OCI-LY3 (cell line): ENCODE measurements at regions not wholly inside any gene's neighbourhood (a gene's known extent, or its start where the extent isn't known, plus 50 kb on each side); places are given as distances from the start of the nearest gene placed in this dataset.

Source experiments
- EZH2phosphoT487 ChIP-seq: fragments of 200-600 bp; shearing (Covaris generic); IDR thresholded peaks from 2 replicates; pipeline ENCODE4 v1.6.1; 2018; ENCODE audit warnings: antibody characterized with exemption, mixed run types, low read depth
- TF ChIP-seq, protein P1 (sequence below): fragments of 200-600, 300-600 bp; sonication (generic); IDR thresholded peaks from 2 replicates; pipeline ENCODE4 v1.5.1; 2014; ENCODE audit warnings: antibody characterized with exemption, low read length, low read depth

GRCh38 chr7:22900784-22901183 is 78.1 kb upstream of the TOMM7 start:
- TF ChIP-seq, protein P1, sequence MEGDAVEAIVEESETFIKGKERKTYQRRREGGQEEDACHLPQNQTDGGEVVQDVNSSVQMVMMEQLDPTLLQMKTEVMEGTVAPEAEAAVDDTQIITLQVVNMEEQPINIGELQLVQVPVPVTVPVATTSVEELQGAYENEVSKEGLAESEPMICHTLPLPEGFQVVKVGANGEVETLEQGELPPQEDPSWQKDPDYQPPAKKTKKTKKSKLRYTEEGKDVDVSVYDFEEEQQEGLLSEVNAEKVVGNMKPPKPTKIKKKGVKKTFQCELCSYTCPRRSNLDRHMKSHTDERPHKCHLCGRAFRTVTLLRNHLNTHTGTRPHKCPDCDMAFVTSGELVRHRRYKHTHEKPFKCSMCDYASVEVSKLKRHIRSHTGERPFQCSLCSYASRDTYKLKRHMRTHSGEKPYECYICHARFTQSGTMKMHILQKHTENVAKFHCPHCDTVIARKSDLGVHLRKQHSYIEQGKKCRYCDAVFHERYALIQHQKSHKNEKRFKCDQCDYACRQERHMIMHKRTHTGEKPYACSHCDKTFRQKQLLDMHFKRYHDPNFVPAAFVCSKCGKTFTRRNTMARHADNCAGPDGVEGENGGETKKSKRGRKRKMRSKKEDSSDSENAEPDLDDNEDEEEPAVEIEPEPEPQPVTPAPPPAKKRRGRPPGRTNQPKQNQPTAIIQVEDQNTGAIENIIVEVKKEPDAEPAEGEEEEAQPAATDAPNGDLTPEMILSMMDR: no peak
- TF ChIP-seq EZH2phosphoT487: no peak
